SK-N-SH (cell line): ENCODE measurements at regions not wholly inside any gene's neighbourhood (a gene's known extent, or its start where the extent isn't known, plus 50 kb on each side); places are given as distances from the start of the nearest gene placed in this dataset.

Experiments
- CTCF ChIA-PET: fragments of 300-600, 350-600 bp; formaldehyde crosslinking; extraction: SDS; loops from one replicate; lab custom pipeline; 2021; lab: Yijun Ruan, JAX
- POLR2A ChIA-PET: fragments of 350-600 bp; sonication (Branson Sonifier 250); formaldehyde crosslinking; extraction: SDS; loops from one replicate; lab custom pipeline; 2020; ENCODE audit warnings: antibody characterized with exemption, inconsistent platforms; lab: Yijun Ruan, JAX
- DNase-seq: peaks from one replicate; pipeline ENCODE4 v3.0.0; 2012
- H2AFZ ChIP-seq: fragments of 200-600 bp; sonication (generic); 2 replicates; pipeline ENCODE4 v1.8.1; 2016; ENCODE audit warnings: antibody characterized with exemption, mild to moderate bottlenecking, low read depth
- H3F3A ChIP-seq: fragments of 200-600 bp; sonication (generic); replicated peaks from 2 replicates; pipeline ENCODE3; 2016; ENCODE audit warnings: antibody characterized with exemption, mild to moderate bottlenecking; ENCODE audit not compliant: insufficient read depth
- H3K27ac ChIP-seq, 2 experiments: fragments of 200-500 bp in 1 of 2; fragments of 200-600 bp in 1 of 2; sonication (Bioruptor generic) in 1 of 2; sonication (generic), shearing (Covaris generic) in 1 of 2; 2 replicates each; pipeline versions ENCODE4 v1.5.1 to v1.6.1; 2014 to 2016; ENCODE audit warnings: low read depth in 2 of 2, inconsistent platforms in 1 of 2, low read length in 1 of 2, mild to moderate bottlenecking in 1 of 2, mixed read lengths in 1 of 2
- H3K27me3 ChIP-seq: fragments of 200-600 bp; sonication (generic), shearing (Covaris generic); 2 replicates; pipeline ENCODE4 v1.6.1; 2016; ENCODE audit warnings: mixed run types; ENCODE audit not compliant: insufficient read depth
- H3K36me3 ChIP-seq, 2 experiments: fragments of 200-500 bp in 1 of 2; fragments of 200-600 bp in 1 of 2; sonication (Bioruptor generic) in 1 of 2; sonication (generic) in 1 of 2; replicated peaks in 1 of 2; 2 replicates each; pipeline versions ENCODE3 to v1.5.1; 2014 to 2016; ENCODE audit warnings: low read length in 1 of 2, mild to moderate bottlenecking in 1 of 2; ENCODE audit not compliant: insufficient read depth in 2 of 2, control insufficient read depth in 1 of 2
- H3K4me1 ChIP-seq, 2 experiments: fragments of 200-500 bp in 1 of 2; fragments of 200-600 bp in 1 of 2; sonication (Bioruptor generic) in 1 of 2; sonication (generic), shearing (Covaris generic) in 1 of 2; 2 replicates each; pipeline versions ENCODE4 v1.5.1 to v1.6.1; 2014 to 2016; ENCODE audit warnings: low read depth in 1 of 2, low read length in 1 of 2, mixed run types in 1 of 2; ENCODE audit not compliant: insufficient read depth in 2 of 2, control insufficient read depth in 1 of 2
- H3K4me2 ChIP-seq: fragments of 200-600 bp; sonication (generic), shearing (Covaris generic); 2 replicates; pipeline ENCODE4 v1.6.1; 2017; ENCODE audit warnings: mixed run types
- H3K4me3 ChIP-seq, 2 experiments: fragments of 200-500 bp in 1 of 2; fragments of 200-600 bp in 1 of 2; sonication (Bioruptor generic) in 1 of 2; sonication (generic), shearing (Covaris generic) in 1 of 2; 2 replicates each; pipeline versions ENCODE4 v1.5.1 to v1.8.1; 2014 to 2016; ENCODE audit warnings: low read depth in 2 of 2, inconsistent platforms in 1 of 2, low read length in 1 of 2, mild to moderate bottlenecking in 1 of 2, mixed read lengths in 1 of 2, moderate library complexity in 1 of 2
- H3K79me2 ChIP-seq: fragments of 200-600 bp; sonication (generic); 2 replicates; pipeline ENCODE4 v1.8.1; 2017; ENCODE audit warnings: mild to moderate bottlenecking; ENCODE audit not compliant: insufficient read depth
- H3K9ac ChIP-seq: fragments of 200-600 bp; sonication (generic); 2 replicates; pipeline ENCODE4 v1.6.1; 2017; ENCODE audit warnings: mixed run types
- H3K9me2 ChIP-seq: fragments of 200-600 bp; sonication (generic); 2 replicates; pipeline ENCODE4 v1.6.1; 2017; ENCODE audit warnings: mixed run types
- H3K9me3 ChIP-seq: fragments of 200-600 bp; sonication (generic); 2 replicates; pipeline ENCODE4 v1.6.1; 2017; ENCODE audit warnings: mixed run types, mild to moderate bottlenecking, moderate library complexity
- H4K20me1 ChIP-seq: fragments of 200-600 bp; sonication (generic); 2 replicates; pipeline ENCODE4 v1.6.1; 2017; ENCODE audit warnings: mild to moderate bottlenecking, mixed run types; ENCODE audit not compliant: insufficient read depth
- EZH2phosphoT487 ChIP-seq: fragments of 200-600 bp; sonication (generic); IDR thresholded peaks from 2 replicates; pipeline ENCODE4 v1.6.1; 2017; ENCODE audit warnings: low read depth, mixed run types, mild to moderate bottlenecking, antibody characterized with exemption, moderate library complexity, borderline replicate concordance
- FOSL2 ChIP-seq: IDR thresholded peaks from 2 replicates; pipeline ENCODE4 v1.4.0; 2012; ENCODE audit warnings: low read depth, mild to moderate bottlenecking, moderate library complexity, borderline replicate concordance
- FOXJ3 ChIP-seq: sonication (generic); formaldehyde crosslinking; IDR thresholded peaks from 2 replicates; pipeline ENCODE4 v1.5.1; 2020; ENCODE audit warnings: mild to moderate bottlenecking, missing genetic modification reagents
- JUND ChIP-seq: IDR thresholded peaks from 2 replicates; pipeline ENCODE4 v1.4.0; 2012
- MEF2A ChIP-seq: IDR thresholded peaks from 2 replicates; pipeline ENCODE4 v1.4.0; 2012; ENCODE audit warnings: low read depth, borderline replicate concordance
- NRF1 ChIP-seq: IDR thresholded peaks from 2 replicates; pipeline ENCODE4 v1.6.1; 2012; ENCODE audit warnings: low read depth, mild to moderate bottlenecking, low read length
- PBX3 ChIP-seq: IDR thresholded peaks from 2 replicates; pipeline ENCODE4; 2012
- POLR2AphosphoS5 ChIP-seq: IDR thresholded peaks from 2 replicates; pipeline ENCODE4 v1.6.1; 2012; ENCODE audit warnings: low read depth, low read length
- RAD21 ChIP-seq: IDR thresholded peaks from 2 replicates; pipeline ENCODE4 v1.6.1; 2012; ENCODE audit warnings: mild to moderate bottlenecking, low read length
- RCOR1 ChIP-seq: fragments of 150-350 bp; IDR thresholded peaks from 2 replicates; pipeline ENCODE4 v1.6.1; 2017; ENCODE audit warnings: antibody characterized with exemption, low read length
- REST ChIP-seq: IDR thresholded peaks from 2 replicates; pipeline ENCODE4 v1.6.1; 2012; ENCODE audit warnings: mild to moderate bottlenecking, low read depth, low read length, moderate library complexity
- RFX5 ChIP-seq: IDR thresholded peaks from 2 replicates; pipeline ENCODE4 v1.6.1; 2012; ENCODE audit warnings: mild to moderate bottlenecking, improper control_type of control experiment, low read length
- RXRA ChIP-seq: IDR thresholded peaks from 2 replicates; pipeline ENCODE4 v1.4.0; 2012; ENCODE audit warnings: low read depth, mild to moderate bottlenecking, borderline replicate concordance
- TEAD4 ChIP-seq: IDR thresholded peaks from 2 replicates; pipeline ENCODE4 v1.4.0; 2012; ENCODE audit warnings: mild to moderate bottlenecking, borderline replicate concordance; ENCODE audit not compliant: insufficient read depth
- USF1 ChIP-seq: IDR thresholded peaks from 2 replicates; pipeline ENCODE4 v1.4.0; 2012; ENCODE audit warnings: low read depth, borderline replicate concordance
- USF2 ChIP-seq: fragments of 150-350 bp; IDR thresholded peaks from 2 replicates; pipeline ENCODE4 v1.6.1; 2017; ENCODE audit warnings: antibody characterized with exemption, low read length, low read depth, borderline replicate concordance
- ZBTB33 ChIP-seq: IDR thresholded peaks from 2 replicates; pipeline ENCODE4 v1.4.0; 2012; ENCODE audit warnings: low read depth, borderline replicate concordance
- WGBS: methylation state at CpG from one replicate; pipeline ENCODE4 v1.1.6; 2017; ENCODE audit warnings: low lambda C conversion rate; 5-methylcytosine and 5-hydroxymethylcytosine counted together

- TF ChIP-seq REST, result no peak
- no peak for TF ChIP-seq NRF1
- no peak for TF ChIP-seq RFX5
- TF ChIP-seq JUND, result no peak
Observed at GRCh38 chr1:63051886-63052285, 268.0 kb downstream of the ATG4C start (continued).

GRCh38 chr1:63054184-63054583 is 268.2 kb upstream of the FOXD3 start:
- Histone ChIP-seq H3K36me3 (no peaks in the 10 kb centered on the region), H3K9me2 (no peaks in the 10 kb centered on the region), H3K9me3 (no peaks in the 10 kb centered on the region), H3K27me3 (no peaks in the 10 kb centered on the region), H3K27ac (no peak overlapping the region), H4K20me1 (no peaks in the 10 kb centered on the region), H3K4me1 (no peaks in the 10 kb centered on the region), H3F3A (no peaks in the 10 kb centered on the region), H2AFZ (no peak overlapping the region), H3K4me2 (no peak overlapping the region), H3K79me2 (no peaks in the 10 kb centered on the region), H3K9ac (no peak overlapping the region), H3K4me3 (no peak overlapping the region)
- WGBS, result 35% methylated on average over 4 of the region's 4 CpGs
- ChIA-PET CTCF (interaction anchor here (1.0 kb wide), 1 partner anchor 21 kb away, joined by 4 read pairs; no protein-coding TSS in a partner anchor), POLR2A (no interaction called here)
- TF ChIP-seq USF2, result no peak
- TF ChIP-seq RCOR1, result no peak
- TF ChIP-seq PBX3, result no peak
- no peak for TF ChIP-seq JUND
- no peak for TF ChIP-seq NRF1
- TF ChIP-seq FOSL2, result no peak
- no peak for TF ChIP-seq USF1
- TF ChIP-seq RFX5, result no peak
- no peak for TF ChIP-seq FOXJ3 (CRISPR knock-in tag)
- TF ChIP-seq POLR2AphosphoS5, result no peak
- TF ChIP-seq ZBTB33, result no peak
- TF ChIP-seq RXRA, result no peak
- no peak for TF ChIP-seq EZH2phosphoT487
- TF ChIP-seq RAD21, result no peak
- no peak for TF ChIP-seq TEAD4
- TF ChIP-seq MEF2A, result no peak
- no peak for DNase-seq
